IMR-90 (cell line): ENCODE measurements at regions not wholly inside any gene's neighbourhood (a gene's known extent, or its start where the extent isn't known, plus 50 kb on each side); places are given as distances from the start of the nearest gene placed in this dataset.

Experiments used
- BHLHE40 ChIP-seq: fragments of 150-350 bp; IDR thresholded peaks from 2 replicates; pipeline ENCODE4 v1.6.1; 2016; ENCODE audit warnings: mild to moderate bottlenecking, low read depth, low read length
- CEBPB ChIP-seq: IDR thresholded peaks from 2 replicates; pipeline ENCODE4 v1.6.1; 2012; ENCODE audit warnings: low read depth, low read length, improper control_type of control experiment
- CTCF ChIP-seq: conservative IDR thresholded peaks from 2 replicates; pipeline ENCODE4 v1.5.1; 2012; ENCODE audit warnings: mild to moderate bottlenecking, low read depth, low read length, improper control_type of control experiment
- ELK1 ChIP-seq: fragments of 150-350 bp; IDR thresholded peaks from 2 replicates; pipeline ENCODE4 v1.6.1; 2016; ENCODE audit warnings: low read depth, mild to moderate bottlenecking, low read length, moderate library complexity, borderline replicate concordance
- FOS ChIP-seq: fragments of 150-350 bp; IDR thresholded peaks from 2 replicates; pipeline ENCODE4 v1.6.1; 2016; ENCODE audit warnings: low read depth, low read length
- MAFK ChIP-seq: IDR thresholded peaks from 2 replicates; pipeline ENCODE4 v1.6.1; 2012; ENCODE audit warnings: low read depth, low read length, improper control_type of control experiment
- MAZ ChIP-seq: IDR thresholded peaks from 2 replicates; pipeline ENCODE4 v1.6.1; 2012; ENCODE audit warnings: low read depth, mild to moderate bottlenecking, low read length, improper control_type of control experiment, moderate library complexity, borderline replicate concordance
- POLR2A ChIP-seq: IDR thresholded peaks from 2 replicates; pipeline ENCODE4 v1.6.1; 2012; ENCODE audit warnings: mild to moderate bottlenecking, low read depth, low read length
- RFX5 ChIP-seq: IDR thresholded peaks from 2 replicates; pipeline ENCODE4 v1.8.0; 2012; ENCODE audit warnings: low read depth, mild to moderate bottlenecking, low read length, moderate library complexity
- USF2 ChIP-seq: fragments of 150-350 bp; IDR thresholded peaks from 2 replicates; pipeline ENCODE4 v1.6.1; 2017; ENCODE audit warnings: mild to moderate bottlenecking, antibody characterized with exemption, low read length, low read depth

- TF ChIP-seq POLR2A (no peak), CTCF (no peak), MAZ (no peak), CEBPB (no peak), FOS (no peak), ELK1 (no peak), RFX5 (no peak), USF2 (no peak), MAFK (no peak), BHLHE40 (no peak)
These were observed 557.2 kb upstream of the TBL1XR1 start for GRCh38 chr3:177754508-177754921.
